Naive thymus-derived CD4-positive, alpha-beta T cell (primary cell): ENCODE measurements at regions not wholly inside any gene's neighbourhood (a gene's known extent, or its start where the extent isn't known, plus 50 kb on each side); places are given as distances from the start of the nearest gene placed in this dataset.

ENCODE experiments used
- ATAC-seq: fragments of 150-1000 bp; cut with Tn5 transposase; 2 replicates; pipeline ENCODE4 v1.10.0; 2021; ENCODE audit warnings: mild to moderate bottlenecking, moderate library complexity
- CTCF ChIA-PET: fragments of 350-600 bp; sonication (Branson Sonifier 250); formaldehyde crosslinking; loops from one replicate; lab custom pipeline; 2021; ENCODE audit warnings: antibody characterized with exemption; lab: Charles Lee
- POLR2A ChIA-PET: fragments of 350-600 bp; sonication (Branson Sonifier 250); formaldehyde crosslinking; loops from one replicate; lab custom pipeline; 2021; ENCODE audit warnings: antibody characterized with exemption, inconsistent platforms; lab: Charles Lee
- DNase-seq, 9 donors: peaks; one replicate each; pipeline versions ENCODE4 v3.0.0 to v3.0.0-alpha.2; 2020 to 2022; ENCODE audit warnings: mixed read lengths in 1 of 9
- H3K27ac ChIP-seq: one replicate; pipeline ENCODE4 v1.7.0; 2013; ENCODE audit warnings: mild to moderate bottlenecking, low read depth, low read length, moderate library complexity
- H3K27me3 ChIP-seq, 2 donors: one replicate each; pipeline ENCODE4 v1.7.0; 2013; ENCODE audit warnings: low read length in 2 of 2, mild to moderate bottlenecking in 2 of 2, moderate library complexity in 2 of 2; ENCODE audit not compliant: control insufficient read depth in 2 of 2, insufficient read depth in 2 of 2
- H3K36me3 ChIP-seq, 3 experiments: 1 replicate in 2 of 3; 2 replicates in 1 of 3; pipeline ENCODE4 v1.7.0; 2013; ENCODE audit warnings: low read length in 3 of 3, mild to moderate bottlenecking in 3 of 3, moderate library complexity in 1 of 3; ENCODE audit not compliant: insufficient read depth in 3 of 3, control insufficient read depth in 2 of 3
- H3K4me1 ChIP-seq, 2 donors: one replicate each; pipeline ENCODE4 v1.7.0; 2013; ENCODE audit warnings: low read length in 2 of 2, mild to moderate bottlenecking in 2 of 2, moderate library complexity in 1 of 2; ENCODE audit not compliant: control insufficient read depth in 2 of 2, insufficient read depth in 2 of 2
- H3K4me3 ChIP-seq: 2 replicates; pipeline ENCODE4 v1.7.0; 2013; ENCODE audit warnings: mild to moderate bottlenecking, low read length
- H3K9me3 ChIP-seq, 3 experiments: 1 replicate in 2 of 3; 2 replicates in 1 of 3; pipeline ENCODE4 v1.7.0; 2013; ENCODE audit warnings: low read length in 3 of 3; ENCODE audit not compliant: control insufficient read depth in 2 of 3
- H3K27ac Mint-ChIP-seq, 9 donors: one replicate each; pipeline ENCODE4 v1.8.0; 2020 to 2022; ENCODE audit warnings: mixed read lengths in 9 of 9, mild to moderate bottlenecking in 8 of 9, moderate library complexity in 5 of 9, inconsistent platforms in 2 of 9
- H3K27me3 Mint-ChIP-seq, 5 donors: one replicate each; pipeline ENCODE4 v1.8.0; 2021 to 2022; ENCODE audit warnings: mixed read lengths in 5 of 5, mild to moderate bottlenecking in 1 of 5
- H3K36me3 Mint-ChIP-seq, 5 donors: one replicate each; pipeline ENCODE4 v1.8.0; 2020 to 2022; ENCODE audit warnings: mixed read lengths in 5 of 5, mild to moderate bottlenecking in 3 of 5, inconsistent platforms in 1 of 5
- H3K4me1 Mint-ChIP-seq, 7 donors: one replicate each; pipeline ENCODE4 v1.8.0; 2020 to 2022; ENCODE audit warnings: mixed read lengths in 7 of 7, mild to moderate bottlenecking in 3 of 7, inconsistent platforms in 1 of 7
- H3K4me3 Mint-ChIP-seq, 10 donors: one replicate each; pipeline ENCODE4 v1.8.0; 2020 to 2022; ENCODE audit warnings: mild to moderate bottlenecking in 10 of 10, mixed read lengths in 10 of 10, moderate library complexity in 6 of 10, inconsistent platforms in 2 of 10
- H3K9me3 Mint-ChIP-seq, 11 donors: one replicate each; pipeline ENCODE4 v1.8.0; 2020 to 2022; ENCODE audit warnings: mixed read lengths in 11 of 11, mild to moderate bottlenecking in 4 of 11, inconsistent platforms in 1 of 11, moderate library complexity in 1 of 11
- intact Hi-C, 2 donors: fragments of 100-400 bp; cut with micrococcal nuclease; formaldehyde crosslinking; loops; one replicate each; pipeline ENCODE4 v1.15.1; 2023

DNA sequence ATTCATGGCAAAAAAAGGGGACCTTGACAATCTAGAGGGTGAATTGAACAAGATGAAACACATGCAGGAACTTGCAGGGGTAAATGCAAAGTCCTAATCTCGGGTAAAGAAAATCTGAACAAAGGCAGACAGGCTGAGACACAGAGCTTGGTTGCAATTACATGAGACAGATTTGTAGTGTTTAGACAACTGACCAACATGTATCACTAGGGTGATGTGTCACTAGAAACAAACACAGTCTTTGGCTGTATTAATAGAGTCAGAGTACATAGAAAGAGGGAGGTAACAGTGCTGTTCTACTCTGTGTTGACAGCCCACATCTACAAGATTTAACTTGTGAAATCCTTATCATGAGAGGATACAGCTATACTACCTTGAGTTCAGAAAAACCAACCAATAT lies 78.1 kb upstream of the GRIK3 start:
- intact Hi-C loops, result no loop called here
- H3K27me3 Mint-ChIP-seq, result peaks cover 4 to 63% (median 15%) of the 10 kb centered on the region in 5 donors
- H3K4me3 Mint-ChIP-seq, result no peak overlapping the region
- Histone ChIP-seq H3K9me3 (no peaks in the 10 kb centered on the region), H3K4me1 (no peaks in the 10 kb centered on the region), H3K4me3 (no peak overlapping the region), H3K27ac (no peak overlapping the region), H3K27me3 (no peaks in the 10 kb centered on the region), H3K36me3 (no peaks in the 10 kb centered on the region)
- ChIA-PET CTCF (no interaction called here), POLR2A (no interaction called here)
- H3K36me3 Mint-ChIP-seq, result no peaks in the 10 kb centered on the region
- no peaks in the 10 kb centered on the region for H3K4me1 Mint-ChIP-seq
- ATAC-seq (no peak), DNase-seq (no peak)
- peaks cover 0 to 5% (median 0%) of the 10 kb centered on the region in 11 donors for H3K9me3 Mint-ChIP-seq
- no peak overlapping the region for H3K27ac Mint-ChIP-seq

DNA sequence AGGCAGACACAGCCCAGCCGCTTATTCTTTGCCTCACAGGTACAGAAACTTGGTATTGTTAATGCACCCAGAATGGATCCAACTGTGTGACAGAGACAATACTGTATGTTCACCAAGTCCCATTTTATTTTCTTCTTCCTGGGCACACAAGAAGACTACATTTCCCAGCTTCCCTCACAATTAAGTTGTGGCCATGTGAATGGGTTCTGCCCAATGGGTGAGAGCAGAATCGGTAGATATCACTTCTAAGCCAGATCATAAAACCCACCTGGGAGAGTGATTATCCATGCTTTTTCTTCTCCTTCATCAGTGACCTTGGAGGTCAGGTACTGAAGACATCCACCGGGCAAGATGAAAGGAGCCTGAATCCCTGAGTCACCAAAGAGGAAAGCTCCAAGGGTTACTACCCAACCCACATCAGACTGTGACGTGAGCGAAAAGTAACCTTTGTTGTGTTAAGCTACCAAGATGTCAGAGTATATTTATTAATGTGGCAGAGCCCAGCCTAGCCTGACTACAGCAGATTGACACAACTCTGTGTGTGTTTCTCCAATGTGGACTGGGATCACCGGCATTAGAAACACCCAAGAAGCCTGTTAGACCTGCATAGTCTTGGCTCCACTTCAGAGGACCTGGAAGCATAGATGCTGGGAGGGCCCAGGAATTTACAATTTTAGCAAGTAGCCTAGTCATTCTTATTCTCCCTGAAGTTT lies 79.1 kb upstream of the GRIK3 start:
- Mint-ChIP-seq H3K27me3 (peaks cover 4 to 67% (median 18%) of the 10 kb centered on the region in 5 donors), H3K4me3 (no peak overlapping the region), H3K4me1 (no peaks in the 10 kb centered on the region), H3K27ac (no peak overlapping the region), H3K36me3 (no peaks in the 10 kb centered on the region), H3K9me3 (peaks cover 0 to 5% (median 0%) of the 10 kb centered on the region in 11 donors)
- intact Hi-C loops, result no loop called here
- DNase-seq, result no peak
- POLR2A ChIA-PET, result no interaction called here
- ATAC-seq, result no peak
- no peaks in the 10 kb centered on the region for H3K36me3 ChIP-seq
- no peaks in the 10 kb centered on the region for H3K4me1 ChIP-seq
- H3K9me3 ChIP-seq, result no peaks in the 10 kb centered on the region
- no peak overlapping the region for H3K4me3 ChIP-seq
- H3K27ac ChIP-seq, result no peak overlapping the region
- H3K27me3 ChIP-seq, result no peaks in the 10 kb centered on the region
- CTCF ChIA-PET, result no interaction called here

DNA sequence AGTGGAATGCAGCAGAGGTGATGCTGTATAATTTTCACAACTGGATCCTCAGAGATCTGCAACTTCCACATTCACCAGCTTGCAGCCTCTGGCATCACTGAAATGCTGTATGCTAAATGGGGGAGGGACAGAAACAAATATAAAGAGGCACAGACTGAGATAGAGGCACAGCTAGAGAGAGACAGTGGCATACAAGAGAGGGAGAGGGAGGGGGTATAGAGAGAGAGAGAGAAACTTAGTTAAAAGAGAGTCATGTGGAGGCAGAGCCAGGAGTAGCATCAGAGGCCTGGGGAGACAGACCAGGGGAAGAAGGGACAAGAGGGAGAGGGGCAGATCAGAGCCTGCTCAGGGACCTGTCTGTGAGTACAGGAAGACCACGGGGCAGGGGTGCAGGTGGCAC lies 84.5 kb upstream of the GRIK3 start:
- ChIA-PET POLR2A (no interaction called here), CTCF (no interaction called here)
- Mint-ChIP-seq H3K36me3 (no peaks in the 10 kb centered on the region), H3K4me3 (no peak overlapping the region), H3K4me1 (peaks cover 0 to 8% (median 0%) of the 10 kb centered on the region in 7 donors), H3K9me3 (peaks cover 0 to 6% (median 0%) of the 10 kb centered on the region in 11 donors), H3K27me3 (peaks cover 0 to 54% (median 18%) of the 10 kb centered on the region in 5 donors), H3K27ac (no peak overlapping the region)
- intact Hi-C loops, result no loop called here
- no peaks in the 10 kb centered on the region for H3K4me1 ChIP-seq
- ATAC-seq (no peak), DNase-seq (no peak)
- no peak overlapping the region for H3K27ac ChIP-seq
- no peak overlapping the region for H3K4me3 ChIP-seq
- no peaks in the 10 kb centered on the region for H3K9me3 ChIP-seq
- no peaks in the 10 kb centered on the region for H3K36me3 ChIP-seq
- no peaks in the 10 kb centered on the region for H3K27me3 ChIP-seq

DNA sequence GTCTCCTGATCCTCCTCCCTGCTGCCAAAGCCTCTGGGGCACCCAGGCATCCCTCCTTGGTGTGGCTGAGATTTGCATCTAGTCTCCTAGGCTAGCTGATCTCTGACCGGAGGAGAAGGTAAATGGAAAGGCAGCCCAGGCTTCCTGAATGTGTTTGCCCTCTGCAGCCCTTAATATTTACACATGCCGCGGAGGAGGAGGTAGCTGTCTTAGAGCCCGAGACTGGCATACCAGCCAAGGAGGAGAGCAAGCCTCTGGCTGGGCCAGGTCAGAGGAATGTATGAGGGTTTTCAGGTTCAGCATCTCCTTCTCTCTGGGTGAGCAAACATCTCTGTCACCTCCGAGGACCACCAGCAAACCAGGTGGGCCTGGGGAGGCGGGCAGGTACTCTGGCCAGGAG lies 86.0 kb upstream of the GRIK3 start:
- CTCF ChIA-PET, result no interaction called here
- Histone ChIP-seq H3K27ac (no peak overlapping the region), H3K27me3 (no peaks in the 10 kb centered on the region), H3K36me3 (no peaks in the 10 kb centered on the region), H3K9me3 (no peaks in the 10 kb centered on the region), H3K4me3 (no peak overlapping the region), H3K4me1 (no peaks in the 10 kb centered on the region)
- Mint-ChIP-seq H3K4me1 (peaks cover 0 to 8% (median 0%) of the 10 kb centered on the region in 7 donors), H3K36me3 (no peaks in the 10 kb centered on the region), H3K4me3 (no peak overlapping the region), H3K27ac (no peak overlapping the region), H3K27me3 (peaks cover 0 to 43% (median 18%) of the 10 kb centered on the region in 5 donors), H3K9me3 (peaks cover 0 to 6% (median 0%) of the 10 kb centered on the region in 11 donors)
- POLR2A ChIA-PET, result no interaction called here
- intact Hi-C loops, result no loop called here
- ATAC-seq (no peak), DNase-seq (no peak)

DNA sequence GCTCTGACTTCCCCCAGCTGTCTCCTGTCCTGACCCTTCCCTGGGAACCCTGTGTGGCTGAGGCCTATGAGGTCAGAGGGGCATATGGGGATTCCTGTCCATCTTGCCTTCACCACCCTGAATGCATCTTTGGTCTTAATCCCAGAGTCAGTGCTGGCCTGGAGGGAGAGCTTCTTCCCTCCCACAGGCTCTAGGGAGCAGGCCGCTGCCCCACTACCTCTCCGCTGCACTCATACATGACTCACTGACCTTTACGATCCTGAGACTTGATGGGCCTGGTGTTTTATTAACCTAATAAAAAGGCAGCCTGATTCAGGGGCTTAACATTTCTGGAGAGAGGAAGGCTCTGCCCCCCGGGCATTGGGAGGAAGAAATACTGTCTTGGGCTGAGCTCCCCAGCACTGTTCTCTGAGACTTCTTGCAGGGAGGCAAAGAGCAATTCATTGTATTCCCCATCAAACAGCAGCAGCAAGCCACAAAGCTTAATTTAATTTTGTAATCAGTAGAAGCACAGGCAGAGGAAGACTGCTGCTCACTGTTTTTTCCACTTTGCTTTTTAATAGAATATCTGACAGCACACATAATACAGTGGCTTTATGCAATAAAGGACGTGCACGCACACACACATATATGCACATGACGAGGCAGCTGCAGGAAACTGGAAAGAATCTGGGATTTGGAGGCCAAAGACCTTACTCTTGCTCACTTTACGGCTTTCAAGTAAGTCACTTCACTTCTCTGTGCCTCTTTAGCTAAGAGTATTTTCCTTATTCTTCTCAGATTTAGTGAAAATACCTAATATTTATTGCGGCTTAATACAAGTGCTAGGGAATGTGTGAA lies 89.2 kb upstream of the GRIK3 start:
- H3K9me3 Mint-ChIP-seq, result peaks cover 0 to 6% (median 0%) of the 10 kb centered on the region in 11 donors
- H3K27ac Mint-ChIP-seq, result no peak overlapping the region
- CTCF ChIA-PET, result no interaction called here
- intact Hi-C loops, result no loop called here
- H3K27ac ChIP-seq, result no peak overlapping the region
- no peaks in the 10 kb centered on the region for H3K4me1 ChIP-seq
- no peak overlapping the region for H3K4me3 Mint-ChIP-seq
- H3K4me1 Mint-ChIP-seq, result peaks cover 0 to 8% (median 0%) of the 10 kb centered on the region in 7 donors
- H3K4me3 ChIP-seq, result no peak overlapping the region
- ATAC-seq (no peak), DNase-seq (no peak)
- no peaks in the 10 kb centered on the region for H3K36me3 Mint-ChIP-seq
- H3K9me3 ChIP-seq, result no peaks in the 10 kb centered on the region
- POLR2A ChIA-PET, result no interaction called here
- peaks cover 0 to 37% (median 20%) of the 10 kb centered on the region in 5 donors for H3K27me3 Mint-ChIP-seq
- H3K27me3 ChIP-seq, result no peaks in the 10 kb centered on the region
- H3K36me3 ChIP-seq, result no peaks in the 10 kb centered on the region

DNA sequence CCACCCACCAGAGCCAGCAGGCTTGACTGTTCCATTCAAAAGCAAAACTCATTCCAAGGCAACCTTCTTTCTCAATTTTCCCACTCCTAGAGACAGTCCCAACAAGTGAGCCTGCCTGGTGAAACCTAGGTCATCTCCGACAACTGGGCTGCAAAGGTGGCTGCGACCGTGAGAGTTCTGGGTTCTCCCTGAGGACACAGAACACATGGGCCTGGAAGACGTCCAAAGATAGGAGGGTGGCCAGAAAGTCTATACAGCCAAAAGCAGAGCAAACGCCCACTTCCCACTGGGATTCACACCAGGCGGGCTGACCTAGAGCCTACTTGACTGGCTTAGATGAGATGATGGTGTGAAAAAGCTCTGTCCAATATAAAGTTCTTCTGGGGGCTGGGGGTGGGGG lies 90.2 kb upstream of the GRIK3 start:
- H3K4me1 ChIP-seq, result no peaks in the 10 kb centered on the region
- no peak for ATAC-seq
- H3K9me3 Mint-ChIP-seq, result peaks cover 0 to 6% (median 0%) of the 10 kb centered on the region in 11 donors
- H3K27ac Mint-ChIP-seq, result no peak overlapping the region
- no peaks in the 10 kb centered on the region for H3K9me3 ChIP-seq
- peaks cover 0 to 27% (median 15%) of the 10 kb centered on the region in 5 donors for H3K27me3 Mint-ChIP-seq
- no peaks in the 10 kb centered on the region for H3K36me3 ChIP-seq
- intact Hi-C loops, result no loop called here
- no peak overlapping the region for H3K27ac ChIP-seq
- ChIA-PET CTCF (interaction anchor here (0.5 kb wide), 1 partner anchor 935 kb away, joined by 3 read pairs; no protein-coding TSS in a partner anchor), POLR2A (no interaction called here)
- no peaks in the 10 kb centered on the region for H3K27me3 ChIP-seq
- H3K36me3 Mint-ChIP-seq, result no peaks in the 10 kb centered on the region
- no peak overlapping the region for H3K4me3 ChIP-seq
- no peak for DNase-seq
- H3K4me3 Mint-ChIP-seq, result no peak overlapping the region
- no peaks in the 10 kb centered on the region for H3K4me1 Mint-ChIP-seq
